PC-9 (cell line): ENCODE measurements at regions not wholly inside any gene's neighbourhood (a gene's known extent, or its start where the extent isn't known, plus 50 kb on each side); places are given as distances from the start of the nearest gene placed in this dataset.
"Not testable (repeated sequence)": the region's sequence is repeated elsewhere in the genome, so short reads cannot be mapped to it uniquely, and the experiment has no call there.

Experiments
- BruUV-seq: library from RNA; stranded (reverse); fragments of 400-500 nt; replicated peaks from 2 replicates; lab custom pipeline; 2021; lab: Mats Ljungman, UMichigan
- CTCF ChIA-PET: fragments of 300-600 bp; sonication (Branson Sonifier 250); formaldehyde crosslinking; loops from one replicate; lab custom pipeline; 2022; ENCODE audit warnings: antibody characterized with exemption; lab: Charles Lee
- POLR2A ChIA-PET: fragments of 300-600 bp; sonication (Branson Sonifier 250); formaldehyde crosslinking; loops from one replicate; lab custom pipeline; 2022; ENCODE audit warnings: antibody characterized with exemption; ENCODE audit not compliant: unreplicated experiment; lab: Charles Lee
- DNase-seq, 2 experiments: peaks; one replicate each; pipeline versions ENCODE4 v3.0.0 to v3.0.0-alpha.2; 2015 to 2022; ENCODE audit warnings: mixed read lengths in 1 of 2
- H2AFZ ChIP-seq: fragments of 200-600 bp; sonication (generic); 2 replicates; pipeline ENCODE4 v1.8.1; 2017; ENCODE audit warnings: antibody characterized with exemption
- H3F3A ChIP-seq: fragments of 200-600 bp; sonication (generic); 2 replicates; pipeline ENCODE4 v1.8.1; 2017; ENCODE audit warnings: antibody characterized with exemption, mild to moderate bottlenecking, low read depth; ENCODE audit not compliant: insufficient read depth
- H3K27ac ChIP-seq: fragments of 200-600 bp; sonication (generic); 2 replicates; pipeline ENCODE4 v1.6.1; 2016; ENCODE audit warnings: mixed run types
- H3K27me3 ChIP-seq: fragments of 200-600 bp; sonication (generic); 2 replicates; pipeline ENCODE4 v1.6.1; 2016; ENCODE audit warnings: low read depth, mixed run types; ENCODE audit not compliant: insufficient read depth
- H3K36me3 ChIP-seq: fragments of 200-600 bp; sonication (generic); 2 replicates; pipeline ENCODE4 v1.6.1; 2016; ENCODE audit warnings: low read depth, mixed run types
- H3K4me1 ChIP-seq: fragments of 200-600 bp; sonication (generic); replicated peaks from 2 replicates; pipeline ENCODE4 v1.6.1; 2016; ENCODE audit warnings: mixed run types; ENCODE audit not compliant: insufficient read depth
- H3K4me2 ChIP-seq: fragments of 200-600 bp; sonication (generic); 2 replicates; pipeline ENCODE4 v1.6.1; 2017; ENCODE audit warnings: mixed run types
- H3K4me3 ChIP-seq: fragments of 200-600 bp; sonication (generic); 2 replicates; pipeline ENCODE4 v1.6.1; 2016; ENCODE audit warnings: mixed run types
- H3K79me2 ChIP-seq: fragments of 200-600 bp; sonication (generic); 2 replicates; pipeline ENCODE4 v1.6.1; 2017; ENCODE audit warnings: low read depth, mixed run types
- H3K9me2 ChIP-seq: fragments of 200-600 bp; sonication (generic); 2 replicates; pipeline ENCODE4 v1.8.1; 2017; ENCODE audit warnings: mild to moderate bottlenecking; ENCODE audit not compliant: insufficient read depth
- H3K9me3 ChIP-seq: fragments of 200-600 bp; sonication (generic); 2 replicates; pipeline ENCODE4 v1.8.1; 2016; ENCODE audit warnings: low read depth; ENCODE audit not compliant: insufficient read depth
- H4K20me1 ChIP-seq: fragments of 200-600 bp; sonication (generic); 2 replicates; pipeline ENCODE4 v1.8.1; 2017; ENCODE audit not compliant: insufficient read depth
- EZH2 ChIP-seq: fragments of 200-600 bp; sonication (generic); IDR thresholded peaks from 2 replicates; pipeline ENCODE4 v1.8.0; 2017; ENCODE audit warnings: antibody characterized with exemption, low read depth
- intact Hi-C: fragments of 100-400 bp; cut with micrococcal nuclease; formaldehyde crosslinking; loops from one replicate; pipeline ENCODE4 v1.10.0; 2022; ENCODE audit not compliant: unreplicated experiment
- TF ChIP-seq, protein P1 (sequence below): fragments of 200-600 bp; sonication (generic); conservative IDR thresholded peaks from 2 replicates; pipeline ENCODE4 v1.6.1; 2017; ENCODE audit warnings: mixed run types, antibody characterized with exemption, mild to moderate bottlenecking, moderate library complexity

DNA sequence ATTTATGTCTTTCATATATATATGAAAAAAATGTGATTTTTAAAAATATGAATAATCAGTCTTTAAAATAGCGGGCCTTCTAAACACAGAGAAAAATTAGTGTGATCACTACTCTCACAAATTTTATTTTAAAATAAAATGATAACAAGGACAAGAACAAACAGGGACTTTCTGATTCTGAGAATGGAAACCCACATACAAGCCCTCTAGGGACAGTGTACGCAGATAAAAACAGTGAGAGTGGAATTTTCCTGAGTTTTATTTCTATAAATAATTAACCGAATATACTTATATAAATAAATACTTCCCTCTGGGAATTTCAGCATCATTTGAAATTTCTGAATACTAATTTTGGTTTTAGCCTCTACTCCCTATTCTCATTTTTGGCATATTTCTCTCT, 201.4 kb upstream of the CBLB start:
- Histone ChIP-seq H3F3A (no peaks in the 10 kb centered on the region), H3K4me1 (no peaks in the 10 kb centered on the region), H2AFZ (no peak overlapping the region), H3K9me3 (no peaks in the 10 kb centered on the region), H3K9me2 (peaks cover 6% of the 10 kb centered on the region; the same call in 1 of the 2 replicates), H3K36me3 (no peaks in the 10 kb centered on the region), H3K27ac (no peak overlapping the region), H3K27me3 (no peaks in the 10 kb centered on the region), H4K20me1 (no peaks in the 10 kb centered on the region), H3K4me3 (no peak overlapping the region), H3K79me2 (no peaks in the 10 kb centered on the region), H3K4me2 (no peak overlapping the region)
- CTCF ChIA-PET = no interaction called here
- no peak for TF ChIP-seq EZH2
- TF ChIP-seq, protein P1, sequence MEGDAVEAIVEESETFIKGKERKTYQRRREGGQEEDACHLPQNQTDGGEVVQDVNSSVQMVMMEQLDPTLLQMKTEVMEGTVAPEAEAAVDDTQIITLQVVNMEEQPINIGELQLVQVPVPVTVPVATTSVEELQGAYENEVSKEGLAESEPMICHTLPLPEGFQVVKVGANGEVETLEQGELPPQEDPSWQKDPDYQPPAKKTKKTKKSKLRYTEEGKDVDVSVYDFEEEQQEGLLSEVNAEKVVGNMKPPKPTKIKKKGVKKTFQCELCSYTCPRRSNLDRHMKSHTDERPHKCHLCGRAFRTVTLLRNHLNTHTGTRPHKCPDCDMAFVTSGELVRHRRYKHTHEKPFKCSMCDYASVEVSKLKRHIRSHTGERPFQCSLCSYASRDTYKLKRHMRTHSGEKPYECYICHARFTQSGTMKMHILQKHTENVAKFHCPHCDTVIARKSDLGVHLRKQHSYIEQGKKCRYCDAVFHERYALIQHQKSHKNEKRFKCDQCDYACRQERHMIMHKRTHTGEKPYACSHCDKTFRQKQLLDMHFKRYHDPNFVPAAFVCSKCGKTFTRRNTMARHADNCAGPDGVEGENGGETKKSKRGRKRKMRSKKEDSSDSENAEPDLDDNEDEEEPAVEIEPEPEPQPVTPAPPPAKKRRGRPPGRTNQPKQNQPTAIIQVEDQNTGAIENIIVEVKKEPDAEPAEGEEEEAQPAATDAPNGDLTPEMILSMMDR = no peak
- BruUV-seq = no TSS peak
- DNase-seq = no peak
- intact Hi-C loops = no loop called here
- POLR2A ChIA-PET = no interaction called here

DNA sequence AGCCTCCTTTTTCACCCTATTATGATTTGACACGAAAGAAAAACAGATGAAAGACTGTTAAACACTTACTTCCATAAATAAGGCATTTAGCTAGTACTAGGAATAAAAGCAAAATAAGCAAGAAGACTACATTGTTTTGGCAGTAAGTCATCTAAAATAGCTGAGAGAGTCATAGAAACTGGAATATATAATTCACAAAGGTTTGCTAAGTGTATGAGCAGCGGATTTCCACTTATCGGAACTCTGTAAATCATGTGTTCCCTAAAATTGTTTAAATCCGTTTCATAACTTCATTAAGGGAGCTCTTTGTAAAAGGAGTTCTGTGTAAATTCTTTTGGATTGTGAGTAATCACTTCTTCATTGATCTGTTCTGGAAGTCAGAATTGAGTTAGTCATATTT, 202.5 kb upstream of the CBLB start:
- Histone ChIP-seq H3K9me3 (no peaks in the 10 kb centered on the region), H3K4me2 (no peak overlapping the region), H4K20me1 (no peaks in the 10 kb centered on the region), H3K27ac (no peak overlapping the region), H3F3A (no peaks in the 10 kb centered on the region), H3K79me2 (no peaks in the 10 kb centered on the region), H3K4me3 (no peak overlapping the region), H3K27me3 (no peaks in the 10 kb centered on the region), H3K4me1 (no peaks in the 10 kb centered on the region), H3K9me2 (peaks cover 6% of the 10 kb centered on the region; the same call in 1 of the 2 replicates), H3K36me3 (no peaks in the 10 kb centered on the region), H2AFZ (0 out of 2 replicates have a peak overlapping the region, but pooled peaks have one; percentile 3)
- TF ChIP-seq, protein P1 = no peak
- no peak for TF ChIP-seq EZH2
- no peak for DNase-seq
- ChIA-PET POLR2A (no interaction called here), CTCF (no interaction called here)
- intact Hi-C loops = no loop called here
- BruUV-seq = no TSS peak

DNA sequence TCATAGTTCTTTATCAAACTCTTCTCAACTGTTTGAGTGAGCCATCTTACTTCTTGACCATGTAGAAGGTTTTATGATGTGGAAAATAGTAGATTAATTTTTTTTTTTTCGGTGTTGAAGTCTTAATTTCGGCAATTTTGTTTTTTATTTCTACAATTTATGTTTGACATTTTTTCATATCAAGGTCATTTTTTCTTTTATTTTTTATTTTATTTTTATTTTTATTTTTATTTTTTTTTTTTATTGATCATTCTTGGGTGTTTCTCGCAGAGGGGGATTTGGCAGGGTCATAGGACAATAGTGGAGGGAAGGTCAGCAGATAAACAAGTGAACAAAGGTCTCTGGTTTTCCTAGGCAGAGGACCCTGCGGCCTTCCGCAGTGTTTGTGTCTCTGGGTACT, 203.8 kb upstream of the CBLB start:
- intact Hi-C loops, H4K20me1 ChIP-seq, H3K79me2 ChIP-seq, H2AFZ ChIP-seq, H3K4me2 ChIP-seq, POLR2A ChIA-PET, H3K4me1 ChIP-seq, H3K36me3 ChIP-seq, BruUV-seq, H3K27ac ChIP-seq, H3F3A ChIP-seq, CTCF ChIA-PET, H3K27me3 ChIP-seq, DNase-seq, H3K9me2 ChIP-seq, H3K4me3 ChIP-seq, H3K9me3 ChIP-seq: not testable (repeated sequence)

DNA sequence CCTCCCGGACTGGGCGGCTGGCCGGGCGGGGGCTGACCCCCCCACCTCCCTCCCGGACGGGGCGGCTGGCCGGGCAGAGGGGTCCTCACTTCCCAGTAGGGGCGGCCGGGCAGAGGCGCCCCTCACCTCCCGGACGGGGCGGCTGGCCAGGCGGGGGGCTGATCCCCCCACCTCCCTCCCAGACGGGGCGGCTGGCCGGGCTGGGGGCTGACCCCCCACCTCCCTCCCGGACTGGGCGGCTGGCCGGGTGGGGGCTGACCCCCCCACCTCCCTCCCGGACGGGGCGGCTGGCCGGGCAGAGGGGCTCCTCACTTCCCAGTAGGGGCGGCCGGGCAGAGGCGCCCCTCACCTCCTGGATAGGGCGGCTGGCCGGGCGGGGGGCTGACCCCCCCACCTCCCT, 205.0 kb upstream of the CBLB start:
- H3K4me1 ChIP-seq, H3K9me3 ChIP-seq, H3K4me3 ChIP-seq, H3K27ac ChIP-seq, H3K27me3 ChIP-seq, H3F3A ChIP-seq, H3K4me2 ChIP-seq, BruUV-seq, H2AFZ ChIP-seq, H4K20me1 ChIP-seq, DNase-seq, H3K9me2 ChIP-seq, CTCF ChIA-PET, H3K36me3 ChIP-seq, H3K79me2 ChIP-seq, POLR2A ChIA-PET, intact Hi-C loops: not testable (repeated sequence)

DNA sequence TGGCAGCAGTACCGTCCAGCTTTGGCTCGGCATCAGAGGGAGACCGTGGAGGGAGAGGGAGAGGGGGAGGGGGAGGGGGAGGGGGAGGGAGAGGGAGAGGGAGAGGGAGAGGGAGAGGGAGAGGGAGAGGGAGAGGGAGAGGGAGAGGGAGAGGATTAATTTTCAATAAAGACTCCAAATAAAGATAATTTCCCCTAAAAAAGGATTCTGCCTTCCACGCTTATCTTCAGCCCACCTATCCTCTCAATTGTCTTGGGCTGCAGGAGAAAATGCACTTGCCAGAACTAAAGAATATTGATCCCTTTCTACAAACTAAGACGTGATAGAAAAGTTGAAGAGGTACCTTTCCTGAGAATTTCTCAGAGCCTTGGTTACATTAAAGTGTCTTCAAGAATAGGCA, 206.9 kb upstream of the CBLB start:
- CTCF ChIA-PET = not testable (repeated sequence)

More for the DNA sequence above, 206.9 kb upstream of the CBLB start:
- H4K20me1 ChIP-seq, H3K79me2 ChIP-seq, H3K27ac ChIP-seq, H3K4me2 ChIP-seq, H3K27me3 ChIP-seq, POLR2A ChIA-PET, H3K4me1 ChIP-seq, H3K4me3 ChIP-seq, H2AFZ ChIP-seq, BruUV-seq, H3K9me3 ChIP-seq, H3K36me3 ChIP-seq, H3K9me2 ChIP-seq, DNase-seq, intact Hi-C loops, H3F3A ChIP-seq: not testable (repeated sequence)
